HTR-8/SVneo (cell line): ENCODE measurements at regions not wholly inside any gene's neighbourhood (a gene's known extent, or its start where the extent isn't known, plus 50 kb on each side); places are given as distances from the start of the nearest gene placed in this dataset.

Experiments used
- DNase-seq: peaks from one replicate; pipeline ENCODE4 v3.0.0; 2011; ENCODE audit warnings: low spot score, mixed read lengths; ENCODE audit not compliant: insufficient read length
- FAIRE-seq: peaks from 2 replicates; lab custom pipeline; 2011; peaks lifted over from hg19 to GRCh38; lab: Jason Lieb, UNC

DNA sequence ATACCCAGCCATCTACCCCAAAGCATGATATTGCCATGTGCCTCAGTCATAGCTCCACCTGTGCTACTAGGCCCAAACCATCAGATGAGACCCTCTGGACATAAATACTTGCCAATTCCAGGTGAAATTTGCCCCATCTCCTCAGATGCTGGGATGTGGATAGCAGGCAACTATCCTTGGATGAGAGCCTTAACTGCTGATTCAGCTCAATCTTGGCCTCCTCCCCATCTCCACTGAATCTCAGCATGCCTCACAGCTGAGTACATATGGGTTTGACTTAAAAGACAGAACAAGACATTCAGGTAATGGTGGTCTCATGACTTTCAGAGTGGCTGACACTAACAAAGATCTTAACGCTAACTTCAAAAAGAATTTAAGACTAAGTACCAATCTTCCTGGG lies 50.8 kb upstream of the KLHL13 start:
- DNase-seq = no peak
- no peak for FAIRE-seq

DNA sequence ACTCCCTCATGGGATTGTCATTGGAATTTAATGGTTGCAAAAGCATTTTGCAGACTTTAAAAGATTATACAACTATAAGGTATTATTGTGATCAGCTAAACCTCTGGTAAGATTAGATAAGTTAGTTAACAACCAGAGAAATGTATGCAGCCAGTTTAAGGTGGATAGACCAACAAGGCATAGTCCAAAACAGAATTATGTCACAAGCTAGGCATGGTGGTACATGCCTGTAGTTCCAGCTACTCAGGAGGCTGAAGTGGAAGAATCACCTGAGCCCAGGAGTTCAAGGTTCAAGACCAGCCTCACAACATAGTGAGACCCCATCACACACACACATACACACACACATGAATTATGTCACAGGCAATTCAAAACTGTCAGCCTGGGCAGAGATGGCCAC lies 54.7 kb upstream of the KLHL13 start:
- DNase-seq (no peak), FAIRE-seq (no peak)

DNA sequence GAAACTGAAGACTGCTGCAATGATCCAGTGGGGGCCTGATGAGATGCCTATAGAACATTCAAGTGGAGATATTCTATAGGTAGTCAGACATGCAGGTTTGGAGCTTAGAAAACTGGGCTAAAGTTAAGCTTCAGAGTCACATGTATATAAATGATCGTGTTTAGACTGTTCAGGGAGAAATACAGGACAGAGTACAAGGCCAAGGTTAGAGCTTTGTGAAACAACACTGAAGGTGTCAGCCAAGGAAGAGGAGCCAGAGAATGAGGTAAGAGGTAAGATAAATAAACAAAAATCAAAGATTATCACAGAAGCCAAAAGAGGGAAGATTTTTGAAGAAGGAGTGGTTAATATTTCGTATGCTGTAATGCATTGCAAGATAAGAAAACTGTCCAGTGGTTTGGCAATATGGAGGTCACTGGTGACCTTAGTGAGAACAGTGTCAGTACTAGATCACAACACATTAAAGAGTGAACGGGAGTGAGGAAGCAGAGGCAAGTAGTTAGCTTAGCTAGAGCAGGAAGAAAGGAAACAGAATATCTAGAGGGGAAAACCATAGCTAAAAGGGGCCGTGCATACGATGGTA lies 58.0 kb upstream of the KLHL13 start:
- DNase-seq (no peak), FAIRE-seq (no peak)

DNA sequence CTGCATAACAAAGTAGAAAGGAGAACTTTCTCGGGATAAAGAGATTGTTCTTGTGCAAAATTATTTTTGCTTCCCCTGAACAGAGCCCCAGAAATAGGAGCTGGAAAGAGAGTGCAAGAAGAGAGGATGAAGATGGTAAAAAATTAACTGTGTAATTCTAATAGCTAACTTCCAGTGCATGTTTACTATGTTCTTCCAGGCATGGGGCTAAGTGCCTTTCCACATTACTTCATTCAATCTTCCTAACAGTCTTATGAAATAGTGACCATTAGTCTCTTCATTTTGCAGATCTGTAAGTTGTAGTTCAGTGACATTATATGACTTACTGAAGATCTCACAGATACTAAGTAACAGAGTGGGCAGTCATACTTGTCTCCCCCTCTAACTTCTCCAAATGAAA lies 61.1 kb upstream of the KLHL13 start:
- DNase-seq (no peak), FAIRE-seq (no peak)

DNA sequence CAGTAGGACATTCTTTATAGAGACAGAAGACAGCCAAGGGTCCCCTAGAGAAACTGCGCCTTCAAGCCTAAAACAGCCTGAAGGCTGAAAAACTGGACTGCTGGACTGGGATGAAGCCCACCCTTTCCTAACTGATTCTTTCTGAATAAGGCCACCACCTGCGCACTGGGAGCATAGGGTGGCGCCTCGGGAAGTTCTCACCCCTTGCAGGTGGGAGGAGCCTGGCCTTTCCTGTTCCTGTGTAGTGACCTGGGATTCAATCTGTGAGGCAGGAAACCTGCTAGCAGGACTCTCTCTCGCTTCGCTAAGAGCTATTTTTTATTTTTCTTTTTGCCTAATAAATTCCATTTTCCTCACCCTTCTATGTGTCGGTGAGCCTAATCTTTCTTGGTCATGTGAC lies 61.8 kb upstream of the KLHL13 start:
- FAIRE-seq = no peak

DNA sequence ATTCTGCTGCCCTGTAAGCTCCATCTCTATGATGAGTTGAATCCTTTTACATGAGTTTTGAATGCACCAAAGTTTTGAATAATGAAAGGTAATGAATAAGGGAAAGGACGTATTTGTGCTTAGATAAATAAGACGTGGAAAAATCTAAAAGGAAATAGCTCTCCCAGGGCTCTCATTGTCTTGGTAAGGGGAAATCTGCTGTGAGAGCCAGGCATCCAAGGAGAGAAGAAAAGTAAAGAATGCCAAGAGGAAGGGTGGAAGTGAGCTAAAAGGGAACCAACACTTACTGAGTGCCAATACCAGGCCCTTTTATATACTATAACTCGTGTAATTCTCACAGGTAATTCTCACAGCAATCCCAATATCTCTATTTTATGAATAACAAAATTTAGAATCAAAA lies 62.6 kb upstream of the KLHL13 start:
- DNase-seq = no peak
- FAIRE-seq = no peak

More for the DNA sequence above, 61.8 kb upstream of the KLHL13 start:
- DNase-seq = no peak

DNA sequence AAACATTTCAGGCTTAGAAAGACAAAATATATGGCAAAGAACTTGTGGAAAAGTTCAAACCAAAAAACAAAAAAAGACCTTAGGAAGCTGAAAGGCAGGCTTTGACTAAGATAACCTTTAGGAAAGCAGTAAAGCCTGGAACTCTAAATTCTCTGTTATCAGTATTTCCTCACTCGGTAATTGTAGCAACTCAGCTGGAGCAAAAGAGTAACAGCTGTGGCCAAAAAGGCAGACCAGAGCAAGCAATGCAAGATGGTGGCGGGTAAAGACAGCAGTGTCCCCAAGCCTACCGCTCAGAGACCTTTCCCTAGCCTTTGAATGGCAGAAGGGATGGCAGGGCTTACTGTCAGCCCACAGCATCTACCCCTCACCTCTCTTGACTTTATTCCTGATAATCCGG lies 63.1 kb upstream of the KLHL13 start:
- no peak for FAIRE-seq
- no peak for DNase-seq

DNA sequence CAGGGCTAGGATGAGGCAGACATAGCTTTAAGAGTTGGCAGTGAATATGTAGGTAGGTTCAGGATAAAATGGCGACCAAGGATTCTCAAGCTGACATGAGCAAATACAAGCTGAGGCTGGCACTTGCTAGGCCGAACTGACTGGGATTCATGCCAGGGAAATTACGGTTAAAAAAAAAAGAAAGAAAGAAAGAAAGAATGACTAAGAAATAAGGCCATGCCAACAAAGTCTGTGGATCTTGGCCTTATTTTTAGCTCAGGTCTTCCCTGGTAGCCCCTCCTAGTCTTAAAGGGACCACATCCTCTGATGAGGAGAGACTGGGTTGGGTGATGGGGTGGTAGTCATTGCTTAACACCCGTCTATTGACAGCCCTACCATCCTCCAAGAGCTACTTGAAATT lies 64.4 kb upstream of the KLHL13 start:
- no peak for FAIRE-seq
- no peak for DNase-seq

DNA sequence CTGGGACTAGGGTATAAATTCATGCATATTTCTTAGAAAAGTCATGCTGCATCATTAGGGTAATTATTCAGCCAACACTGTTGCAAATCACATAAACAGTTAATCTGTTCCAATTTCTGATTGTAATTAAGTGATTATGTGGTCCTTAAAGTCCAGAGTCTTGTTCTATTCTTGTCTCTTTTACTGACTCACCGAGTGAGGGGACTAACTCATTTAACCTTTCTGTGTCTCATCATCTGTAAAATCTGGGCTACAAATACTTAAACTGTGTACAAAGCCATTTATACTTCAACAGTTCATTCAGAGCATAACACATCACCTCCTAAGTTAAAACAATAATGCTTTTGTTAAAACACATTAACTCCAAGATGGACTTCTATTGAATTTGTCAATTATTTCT lies 65.4 kb upstream of the KLHL13 start:
- DNase-seq (no peak), FAIRE-seq (no peak)

DNA sequence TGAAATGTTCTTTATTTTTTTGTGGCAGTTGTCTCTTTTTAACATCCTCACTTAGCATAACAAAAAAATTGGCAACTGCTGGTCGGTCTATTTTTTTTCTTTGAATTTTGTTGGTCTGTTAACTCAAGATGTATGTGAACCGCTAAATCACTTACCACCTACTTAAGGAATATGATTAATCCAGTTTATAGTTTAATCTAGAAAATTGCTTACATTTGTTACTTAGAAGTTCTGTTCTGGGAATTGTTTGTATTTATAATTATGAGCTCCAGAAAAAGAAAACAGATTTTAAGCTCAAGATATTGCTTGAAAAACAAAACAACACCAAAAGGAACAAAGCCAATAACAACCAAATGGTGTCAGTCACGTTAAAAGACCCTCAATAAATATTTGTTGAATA lies 66.1 kb upstream of the KLHL13 start:
- FAIRE-seq (no peak), DNase-seq (no peak)

DNA sequence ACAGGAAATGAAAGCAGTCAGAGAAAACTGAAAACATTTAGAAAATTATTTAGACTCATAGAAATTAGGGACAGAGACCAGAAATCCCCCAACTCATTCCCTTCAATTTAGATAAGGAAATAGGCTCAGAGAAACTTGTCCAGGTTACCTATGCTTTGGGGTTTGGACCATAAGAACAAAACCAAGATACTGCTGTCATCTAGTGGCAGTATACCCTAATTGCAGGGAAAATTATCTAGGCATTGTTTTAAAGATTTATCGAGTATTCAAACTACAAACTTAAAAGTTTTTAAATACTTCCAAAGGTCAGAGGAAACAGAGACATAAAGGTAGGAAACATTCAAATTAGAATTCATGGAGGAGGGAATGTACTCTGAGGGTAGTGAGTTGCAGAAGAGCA lies 67.0 kb upstream of the KLHL13 start:
- FAIRE-seq (no peak), DNase-seq (no peak)

DNA sequence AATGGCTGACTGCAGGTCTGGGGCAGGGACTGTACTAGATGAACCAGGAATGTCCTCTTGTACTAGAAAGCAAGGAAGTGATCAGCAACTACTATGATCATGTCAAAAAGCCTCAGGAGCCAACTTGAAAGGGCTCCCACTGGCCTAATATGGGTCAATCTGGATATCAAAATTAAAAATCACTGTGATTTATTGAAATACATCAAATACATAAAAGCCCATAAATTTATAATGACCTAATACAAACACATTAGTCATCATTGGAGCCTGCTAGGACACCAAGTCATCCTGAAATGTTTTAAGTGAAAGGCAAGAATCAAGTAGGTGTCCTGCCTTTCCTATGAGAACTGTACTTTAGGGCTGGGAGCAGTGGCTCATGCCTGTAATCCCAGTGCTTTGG lies 70.5 kb upstream of the KLHL13 start:
- FAIRE-seq = no peak
- DNase-seq = no peak

DNA sequence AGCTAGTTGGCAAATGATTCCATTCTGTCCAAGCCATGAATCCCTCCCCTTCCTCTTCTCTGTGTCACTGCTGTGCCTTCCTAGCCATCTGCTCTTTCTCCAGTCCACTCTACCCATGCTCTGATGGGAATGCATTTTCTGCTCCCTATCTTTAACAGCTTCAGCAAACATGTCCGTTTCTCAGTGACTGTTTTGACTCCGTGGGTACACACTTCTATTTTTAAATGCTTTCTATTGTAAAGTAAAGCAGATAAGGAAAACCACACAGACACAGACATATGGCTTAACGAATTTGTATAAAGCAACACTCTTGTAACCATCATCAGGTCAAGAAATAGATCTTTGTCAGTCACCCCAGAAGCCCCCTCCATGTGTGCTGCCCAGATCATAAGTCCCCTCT lies 72.4 kb upstream of the KLHL13 start:
- no peak for FAIRE-seq
- DNase-seq = no peak

DNA sequence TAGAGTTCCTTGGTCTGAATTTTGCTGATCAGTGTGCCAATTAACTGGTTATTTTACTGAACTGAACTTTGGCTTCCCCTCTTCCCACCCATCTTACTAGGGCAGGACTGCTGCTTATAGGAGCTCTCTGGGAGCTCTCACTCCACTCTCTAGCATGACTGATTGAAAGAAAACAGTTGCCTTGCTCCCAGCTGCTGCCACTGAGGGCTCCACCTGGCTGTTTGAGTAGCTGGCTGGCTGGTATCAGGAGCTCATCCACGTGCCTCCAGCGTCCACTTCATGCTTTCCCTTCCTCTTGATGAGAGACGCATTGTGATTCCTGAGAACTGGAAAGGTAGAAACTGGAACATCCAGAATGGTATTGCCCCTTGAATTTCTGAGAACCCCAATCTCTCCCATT lies 73.0 kb upstream of the KLHL13 start:
- FAIRE-seq (no peak), DNase-seq (no peak)

DNA sequence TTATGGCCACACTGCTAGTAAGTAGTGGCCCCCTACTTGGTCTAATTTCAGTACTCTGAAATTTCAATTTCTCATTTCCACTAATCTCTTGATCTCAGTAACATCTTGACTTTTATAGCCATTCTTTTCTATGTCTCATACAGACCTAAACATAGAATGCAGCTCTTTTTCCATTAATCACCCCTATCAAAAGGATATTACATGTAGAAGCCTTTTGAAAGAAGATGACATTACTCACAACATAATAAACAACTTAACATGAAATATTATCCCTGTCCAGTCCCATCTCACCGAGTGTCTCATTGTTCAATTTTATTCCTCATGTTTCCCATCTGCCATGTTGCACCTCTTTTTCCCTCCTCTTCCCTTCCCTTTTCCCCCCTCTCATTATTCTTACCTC lies 81.1 kb upstream of the KLHL13 start:
- no peak for DNase-seq
- no peak for FAIRE-seq

DNA sequence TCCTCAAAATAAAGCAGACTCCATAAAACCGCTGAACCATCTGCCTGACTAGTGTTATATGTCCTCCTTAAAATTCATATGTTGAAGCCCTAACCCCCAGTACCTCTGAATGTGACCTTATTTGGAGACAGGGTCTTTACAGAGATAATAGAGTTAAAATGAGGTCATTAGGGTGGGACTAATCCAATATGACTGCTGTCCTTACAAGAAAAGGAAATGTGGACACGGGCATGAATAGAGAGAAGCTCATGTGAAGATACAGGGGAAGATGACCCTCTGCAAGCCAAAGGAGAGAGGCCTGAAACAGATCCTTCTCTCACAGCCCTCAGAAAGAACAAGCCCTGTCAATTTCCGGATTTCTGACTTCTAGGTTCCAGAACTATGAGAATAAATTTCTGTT lies 82.0 kb upstream of the KLHL13 start:
- DNase-seq (no peak), FAIRE-seq (no peak)

DNA sequence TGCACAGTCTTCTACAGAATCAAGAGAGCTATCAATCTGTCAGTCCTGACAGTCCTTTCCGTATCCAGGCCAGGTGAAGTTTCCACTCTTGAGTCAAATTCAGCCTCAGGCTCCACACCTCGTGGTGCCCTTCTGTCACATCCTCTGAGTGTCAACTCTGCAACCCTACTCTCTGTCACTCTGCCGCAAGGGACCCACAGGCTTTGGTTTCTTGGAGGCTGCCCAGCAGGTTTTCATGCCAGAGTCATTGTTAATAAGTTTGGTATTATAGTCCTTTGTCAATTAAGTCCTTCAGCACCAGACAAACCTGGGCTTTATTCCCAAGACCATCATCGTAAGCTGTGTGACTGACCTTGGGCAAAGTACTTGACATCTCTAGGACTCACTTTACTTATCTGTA lies 83.4 kb upstream of the KLHL13 start:
- DNase-seq (no peak), FAIRE-seq (no peak)

DNA sequence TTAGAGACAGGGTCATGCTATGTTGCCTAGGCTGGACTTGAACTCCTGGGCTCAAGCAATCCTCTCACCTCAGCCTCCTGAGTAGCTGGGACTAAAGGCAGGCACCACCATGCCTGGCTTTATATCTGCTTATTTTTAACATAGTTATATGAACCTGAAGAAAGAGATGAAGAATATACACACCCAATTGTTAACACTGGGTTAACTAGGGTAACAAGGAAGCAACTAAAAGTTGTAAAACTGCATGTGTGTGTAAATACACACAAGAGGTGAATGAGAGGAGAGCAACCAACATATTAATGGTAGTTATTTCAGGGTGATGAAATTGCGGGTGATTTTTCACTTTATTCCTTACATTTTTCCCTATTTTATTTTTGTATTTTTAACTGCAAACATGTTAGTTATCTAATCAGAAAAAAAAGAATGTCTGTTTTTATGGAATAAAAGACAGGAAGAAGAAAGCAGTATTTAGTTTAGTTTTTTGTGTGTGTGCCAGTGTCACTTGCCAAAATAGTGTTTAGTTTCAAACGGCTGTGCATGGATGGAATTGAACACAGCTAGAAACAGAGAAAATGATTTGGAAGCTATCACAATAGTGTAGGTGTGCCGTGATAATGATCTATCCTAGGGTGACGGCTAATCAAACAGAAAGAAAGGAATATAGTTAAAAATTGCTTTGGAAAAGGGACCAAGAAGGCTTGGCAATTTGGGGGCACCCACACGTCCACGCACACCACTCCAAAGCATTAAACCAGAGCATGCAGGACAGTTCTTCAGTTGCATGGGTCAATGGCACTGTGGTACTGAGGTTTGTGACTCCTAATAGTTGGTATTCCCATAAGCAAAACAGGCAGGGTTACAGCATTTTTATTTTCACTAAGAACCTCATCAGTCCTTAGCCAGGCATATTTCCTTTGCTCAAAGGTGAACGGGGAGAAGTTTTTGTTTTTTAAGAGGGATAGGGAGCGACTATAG lies 89.1 kb upstream of the KLHL13 start:
- DNase-seq (no peak), FAIRE-seq (no peak)

DNA sequence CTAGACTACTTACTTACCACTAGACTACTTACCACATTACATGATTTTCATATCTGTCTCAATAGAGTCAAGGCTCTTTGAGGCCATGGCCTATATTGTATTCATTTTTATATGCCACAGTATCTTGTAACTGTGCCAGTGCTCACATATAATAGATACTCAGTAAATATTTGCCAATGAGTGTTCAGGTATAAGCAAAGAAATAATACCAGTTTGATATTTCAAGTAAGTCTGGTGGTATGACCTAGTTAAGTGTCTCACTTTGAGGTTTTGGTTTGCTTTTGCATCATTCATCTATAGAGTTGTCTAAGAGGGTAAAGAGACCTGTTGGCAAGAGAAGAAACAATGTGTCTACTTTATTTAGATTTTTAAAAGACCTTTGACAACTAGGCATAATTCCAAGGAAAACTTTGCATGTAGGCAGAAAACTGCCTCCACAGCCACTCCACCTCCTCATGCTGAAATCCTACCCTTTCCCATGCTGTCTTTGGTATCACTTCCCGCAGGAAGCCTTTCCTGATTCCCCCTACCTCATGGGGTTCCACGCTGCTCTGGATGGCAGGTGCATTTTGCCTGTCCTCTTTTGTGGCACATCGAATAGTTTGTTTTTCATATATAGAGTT lies 91.3 kb upstream of the KLHL13 start:
- no peak for FAIRE-seq

DNA sequence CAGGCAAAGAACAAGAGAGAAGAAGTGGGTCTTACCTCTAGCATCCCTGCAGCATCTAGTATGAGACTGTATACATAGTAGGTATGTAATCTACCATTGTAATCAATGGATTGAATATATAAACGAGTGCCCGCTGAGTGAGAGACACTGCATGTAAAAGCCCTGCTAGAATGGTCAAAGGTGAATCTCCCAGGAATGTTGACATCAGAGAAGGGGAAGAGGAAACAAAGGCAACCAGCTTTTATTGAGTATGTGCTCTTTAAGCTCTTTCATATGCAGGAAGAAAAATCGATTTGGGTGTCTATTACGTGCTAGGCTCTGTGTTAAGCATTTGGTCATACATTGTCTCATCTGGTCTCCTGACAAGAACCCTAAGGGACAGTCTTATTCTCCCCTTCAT lies 91.9 kb upstream of the KLHL13 start:
- FAIRE-seq (no peak), DNase-seq (no peak)

More for the DNA sequence above, 91.3 kb upstream of the KLHL13 start:
- no peak for DNase-seq
